ENCODE measurements at regions not wholly inside any gene's neighbourhood (a gene's known extent, or its start where the extent isn't known, plus 50 kb on each side); places are given as distances from the start of the nearest gene placed in this dataset.

GRCh38 chr3:44099566-44100297 lies 142.0 kb upstream of the TOPAZ1 start:
- H3K9me2 ChIP-seq (replicated peaks; ENCODE audit: low read depth, low read length) = no peaks in the 10 kb centered on the region
- no peaks in the 10 kb centered on the region for H3F3A ChIP-seq (ENCODE audit: low read depth)
- H3K4me3 ChIP-seq (ENCODE audit: low read length, poor library complexity, severe bottlenecking) = no peak overlapping the region
- no peaks in the 10 kb centered on the region for H3K9me3 ChIP-seq (ENCODE audit: insufficient read depth, low read depth, low read length)
- H3K9ac ChIP-seq (ENCODE audit: low read depth, low read length, poor library complexity, severe bottlenecking) = no peak overlapping the region
- H3K36me3 ChIP-seq (ENCODE audit: insufficient read depth, low read length) = no peaks in the 10 kb centered on the region
- H2AFZ ChIP-seq (ENCODE audit: low read length) = peak overlapping the region; percentile 30; the same call in 1 of the 2 replicates
- no peaks in the 10 kb centered on the region for H3K79me2 ChIP-seq (ENCODE audit: insufficient read depth, low read length)
- no peaks in the 10 kb centered on the region for H4K20me1 ChIP-seq (ENCODE audit: insufficient read depth, low read length, poor library complexity, severe bottlenecking)
- H3K27me3 ChIP-seq (ENCODE audit: insufficient read depth, low read length, poor library complexity, severe bottlenecking) = no peaks in the 10 kb centered on the region
- no peak overlapping the region for H3K4me2 ChIP-seq (ENCODE audit: low read depth, low read length, poor library complexity, severe bottlenecking)
- peaks cover 3% of the 10 kb centered on the region for H3K4me1 ChIP-seq (ENCODE audit: insufficient read depth, low read length, poor library complexity, severe bottlenecking)
- no peak for TF ChIP-seq EZH2phosphoT487 (IDR thresholded peaks at IDR 0.05; ENCODE audit: borderline replicate concordance)
- TF ChIP-seq, protein P1, sequence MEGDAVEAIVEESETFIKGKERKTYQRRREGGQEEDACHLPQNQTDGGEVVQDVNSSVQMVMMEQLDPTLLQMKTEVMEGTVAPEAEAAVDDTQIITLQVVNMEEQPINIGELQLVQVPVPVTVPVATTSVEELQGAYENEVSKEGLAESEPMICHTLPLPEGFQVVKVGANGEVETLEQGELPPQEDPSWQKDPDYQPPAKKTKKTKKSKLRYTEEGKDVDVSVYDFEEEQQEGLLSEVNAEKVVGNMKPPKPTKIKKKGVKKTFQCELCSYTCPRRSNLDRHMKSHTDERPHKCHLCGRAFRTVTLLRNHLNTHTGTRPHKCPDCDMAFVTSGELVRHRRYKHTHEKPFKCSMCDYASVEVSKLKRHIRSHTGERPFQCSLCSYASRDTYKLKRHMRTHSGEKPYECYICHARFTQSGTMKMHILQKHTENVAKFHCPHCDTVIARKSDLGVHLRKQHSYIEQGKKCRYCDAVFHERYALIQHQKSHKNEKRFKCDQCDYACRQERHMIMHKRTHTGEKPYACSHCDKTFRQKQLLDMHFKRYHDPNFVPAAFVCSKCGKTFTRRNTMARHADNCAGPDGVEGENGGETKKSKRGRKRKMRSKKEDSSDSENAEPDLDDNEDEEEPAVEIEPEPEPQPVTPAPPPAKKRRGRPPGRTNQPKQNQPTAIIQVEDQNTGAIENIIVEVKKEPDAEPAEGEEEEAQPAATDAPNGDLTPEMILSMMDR (conservative IDR thresholded peaks at IDR 0.05; ENCODE audit: low read length) = no peak

DNA sequence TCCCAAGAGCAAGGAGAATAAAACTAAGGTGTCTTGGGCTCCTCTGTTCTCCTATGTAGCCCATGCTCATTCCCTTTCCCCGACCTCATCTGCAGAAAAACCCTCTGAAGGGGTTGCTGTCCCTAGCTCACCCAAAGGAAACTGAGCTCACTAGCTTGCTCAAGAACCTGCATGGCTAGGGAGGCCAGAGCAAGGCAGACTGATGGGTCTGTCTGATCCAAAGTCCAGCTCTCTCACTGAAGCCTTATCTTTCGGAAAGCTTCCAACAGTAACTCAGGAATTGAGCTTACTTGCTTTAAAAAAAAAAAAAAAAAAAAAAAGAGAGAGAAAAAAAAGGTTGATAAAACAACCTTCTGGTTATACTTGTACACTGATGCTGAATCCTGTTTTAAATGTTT lies 141.4 kb upstream of the TOPAZ1 start:
- Histone ChIP-seq H3K4me2 (ENCODE audit: low read depth, low read length, poor library complexity, severe bottlenecking) (no peak overlapping the region), H3K4me1 (ENCODE audit: insufficient read depth, low read length, poor library complexity, severe bottlenecking) (peaks cover 3% of the 10 kb centered on the region), H3K27me3 (ENCODE audit: insufficient read depth, low read length, poor library complexity, severe bottlenecking) (no peaks in the 10 kb centered on the region), H3K9me3 (ENCODE audit: insufficient read depth, low read depth, low read length) (no peaks in the 10 kb centered on the region), H2AFZ (ENCODE audit: low read length) (no peak overlapping the region), H3K9me2 (replicated peaks; ENCODE audit: low read depth, low read length) (no peaks in the 10 kb centered on the region), H4K20me1 (ENCODE audit: insufficient read depth, low read length, poor library complexity, severe bottlenecking) (no peaks in the 10 kb centered on the region), H3F3A (ENCODE audit: low read depth) (no peaks in the 10 kb centered on the region), H3K36me3 (ENCODE audit: insufficient read depth, low read length) (no peaks in the 10 kb centered on the region), H3K9ac (ENCODE audit: low read depth, low read length, poor library complexity, severe bottlenecking) (no peak overlapping the region), H3K79me2 (ENCODE audit: insufficient read depth, low read length) (no peaks in the 10 kb centered on the region), H3K4me3 (ENCODE audit: low read length, poor library complexity, severe bottlenecking) (no peak overlapping the region)
- TF ChIP-seq EZH2phosphoT487 (IDR thresholded peaks at IDR 0.05; ENCODE audit: borderline replicate concordance) = no peak
- TF ChIP-seq, protein P1 (conservative IDR thresholded peaks at IDR 0.05; ENCODE audit: low read length) = no peak

- H3K4me3 ChIP-seq (ENCODE audit: low read length, poor library complexity, severe bottlenecking) = no peak overlapping the region
- H3K36me3 ChIP-seq (ENCODE audit: insufficient read depth, low read length) = no peaks in the 10 kb centered on the region
- H3K4me1 ChIP-seq (ENCODE audit: insufficient read depth, low read length, poor library complexity, severe bottlenecking) = peaks cover 3% of the 10 kb centered on the region
- no peak overlapping the region for H3K4me2 ChIP-seq (ENCODE audit: low read depth, low read length, poor library complexity, severe bottlenecking)
- H3K9ac ChIP-seq (ENCODE audit: low read depth, low read length, poor library complexity, severe bottlenecking) = no peak overlapping the region
- H3K9me3 ChIP-seq (ENCODE audit: insufficient read depth, low read depth, low read length) = no peaks in the 10 kb centered on the region
- no peaks in the 10 kb centered on the region for H3F3A ChIP-seq (ENCODE audit: low read depth)
- no peaks in the 10 kb centered on the region for H4K20me1 ChIP-seq (ENCODE audit: insufficient read depth, low read length, poor library complexity, severe bottlenecking)
- H3K27me3 ChIP-seq (ENCODE audit: insufficient read depth, low read length, poor library complexity, severe bottlenecking) = no peaks in the 10 kb centered on the region
- H3K79me2 ChIP-seq (ENCODE audit: insufficient read depth, low read length) = no peaks in the 10 kb centered on the region
- H2AFZ ChIP-seq (ENCODE audit: low read length) = no peak overlapping the region
- TF ChIP-seq EZH2phosphoT487 (IDR thresholded peaks at IDR 0.05; ENCODE audit: borderline replicate concordance) = no peak
- TF ChIP-seq, protein P1 (conservative IDR thresholded peaks at IDR 0.05; ENCODE audit: low read length) = no peak
- no peaks in the 10 kb centered on the region for H3K9me2 ChIP-seq (replicated peaks; ENCODE audit: low read depth, low read length)
Observed at GRCh38 chr3:44104043-44104442, 137.6 kb upstream of the TOPAZ1 start.

Measured in Loucy (cell line).